Eye (tissue), 1 donor: ENCODE measurements at regions not wholly inside any gene's neighbourhood (a gene's known extent, or its start where the extent isn't known, plus 50 kb on each side); places are given as distances from the start of the nearest gene placed in this dataset.
"Not testable (repeated sequence)": the region's sequence is repeated elsewhere in the genome, so short reads cannot be mapped to it uniquely, and the experiment has no call there.

Source experiments
- DNase-seq: peaks from one replicate; pipeline ENCODE4 v3.0.0-alpha.2; 2015

- DNase-seq = no peak
Measured at GRCh38 chr4:127250577-127250976, 382.2 kb upstream of the INTU start.

DNA sequence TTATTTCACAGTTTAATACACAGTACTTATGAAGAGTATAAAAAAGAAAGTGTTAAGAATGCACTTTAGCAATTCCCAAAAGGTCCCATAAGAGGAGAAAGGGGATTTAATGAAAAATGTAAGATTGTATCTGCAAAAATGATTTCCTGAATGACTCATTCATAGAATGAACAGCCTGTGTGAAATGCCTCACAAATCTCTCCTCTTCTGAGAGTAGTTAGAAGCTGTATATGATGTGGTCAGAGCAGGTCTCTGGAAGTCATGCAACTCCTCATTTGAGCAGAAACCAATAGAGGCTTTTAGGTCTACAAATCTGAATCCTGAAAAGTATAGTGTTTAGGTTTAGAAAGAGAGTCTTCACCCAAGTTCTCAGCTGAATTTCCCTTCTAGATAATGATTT, 381.3 kb upstream of the INTU start:
- no peak for DNase-seq

DNA sequence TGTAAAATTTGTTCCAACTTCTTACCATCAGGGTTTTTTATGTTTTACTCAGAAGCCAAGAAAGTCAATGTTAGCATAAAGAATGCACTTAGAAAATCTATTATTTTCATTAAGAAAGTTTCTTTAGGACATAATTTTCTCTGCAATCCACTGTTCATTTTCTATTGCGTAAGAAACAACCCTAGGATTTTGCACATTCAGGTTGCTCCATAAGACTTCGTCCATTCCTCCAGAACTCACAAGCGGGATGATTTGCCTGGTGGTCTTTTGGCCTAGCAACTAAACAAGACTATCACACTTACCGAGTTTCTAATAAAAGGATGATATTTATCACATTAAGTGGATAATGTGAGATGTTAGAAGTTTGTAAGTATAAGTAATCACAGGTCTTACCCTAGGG, 376.3 kb upstream of the INTU start:
- no peak for DNase-seq

- DNase-seq = no peak
Measured at GRCh38 chr4:127261476-127261875, 371.3 kb upstream of the INTU start.

DNA sequence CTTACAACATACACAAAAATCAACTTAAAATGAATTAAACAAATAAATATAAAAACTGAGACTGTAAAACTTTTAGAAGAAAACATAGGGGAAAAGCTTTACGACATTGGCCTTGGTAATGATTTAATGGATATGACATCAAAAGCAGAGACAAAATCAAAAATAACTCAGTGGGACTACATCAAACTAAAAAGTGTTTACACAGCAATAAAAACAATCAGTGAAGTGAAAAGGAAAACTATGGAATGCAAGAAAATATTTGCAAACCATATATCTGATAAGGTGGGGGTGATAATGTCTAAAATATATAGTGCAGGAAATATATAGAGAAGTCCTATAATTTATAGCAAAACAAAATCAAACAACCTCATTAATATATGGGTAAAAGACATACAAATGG, 364.4 kb upstream of the INTU start:
- no peak for DNase-seq

DNA sequence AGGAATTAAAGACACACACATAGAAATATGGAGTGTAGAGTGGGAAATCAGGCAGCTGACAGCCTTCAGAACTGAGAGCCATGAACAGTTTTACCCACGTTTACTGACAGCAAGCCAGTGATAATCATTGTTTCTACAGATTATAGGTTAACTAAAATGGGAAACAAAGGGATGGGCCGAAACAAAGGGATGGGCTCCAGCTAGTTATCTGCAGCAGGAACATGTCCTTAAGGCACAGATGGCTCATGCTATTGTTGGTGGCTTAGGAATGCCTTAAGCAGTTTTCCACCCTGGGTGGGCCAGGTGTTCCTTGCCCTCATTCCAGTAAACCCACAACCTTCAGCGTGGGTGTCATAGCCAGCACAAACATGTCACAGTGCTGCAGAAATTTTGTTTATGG, 355.7 kb upstream of the INTU start:
- not testable (repeated sequence) for DNase-seq

DNA sequence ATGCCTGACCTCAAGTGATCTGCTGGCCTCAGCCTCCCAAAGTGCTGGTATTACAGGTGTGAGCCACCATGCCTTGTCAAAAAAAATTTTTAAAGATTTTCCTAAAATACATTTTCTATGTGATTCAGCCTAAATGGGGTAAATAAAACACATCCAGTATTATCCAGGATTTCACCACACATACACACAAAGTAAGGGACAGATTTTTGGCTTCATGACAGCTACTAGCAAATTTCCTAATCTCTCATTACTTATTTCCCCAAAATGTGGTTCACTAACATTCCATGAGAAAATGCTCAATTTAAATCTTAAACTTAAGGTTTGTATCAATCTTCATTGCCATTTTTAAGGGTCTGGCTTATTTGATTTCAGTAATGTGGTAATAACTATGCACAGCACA, 348.5 kb upstream of the INTU start:
- no peak for DNase-seq

DNA sequence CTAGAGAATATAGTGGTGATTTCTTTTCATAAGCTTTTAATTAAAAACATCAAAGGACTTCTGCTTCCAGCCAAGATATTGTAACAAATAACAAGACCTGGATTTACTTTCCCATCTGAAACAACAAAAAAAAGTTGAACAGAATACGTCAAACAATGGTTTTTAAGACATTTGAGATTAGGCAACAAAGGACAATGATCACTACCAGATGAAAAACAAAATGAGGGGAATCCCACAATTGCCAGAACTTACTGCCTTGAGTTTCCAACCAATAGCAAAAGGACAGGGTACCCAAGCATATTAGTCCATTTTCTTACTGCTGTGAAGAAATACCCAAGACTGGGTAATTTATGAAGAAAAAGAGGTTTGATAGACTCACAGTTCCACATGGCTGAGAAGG, 341.4 kb upstream of the INTU start:
- DNase-seq = no peak

- DNase-seq = no peak
Measured at GRCh38 chr4:127293496-127293895, 339.3 kb upstream of the INTU start.

GRCh38 chr4:127304356-127304755, 328.4 kb upstream of the INTU start:
- DNase-seq = no peak

DNA sequence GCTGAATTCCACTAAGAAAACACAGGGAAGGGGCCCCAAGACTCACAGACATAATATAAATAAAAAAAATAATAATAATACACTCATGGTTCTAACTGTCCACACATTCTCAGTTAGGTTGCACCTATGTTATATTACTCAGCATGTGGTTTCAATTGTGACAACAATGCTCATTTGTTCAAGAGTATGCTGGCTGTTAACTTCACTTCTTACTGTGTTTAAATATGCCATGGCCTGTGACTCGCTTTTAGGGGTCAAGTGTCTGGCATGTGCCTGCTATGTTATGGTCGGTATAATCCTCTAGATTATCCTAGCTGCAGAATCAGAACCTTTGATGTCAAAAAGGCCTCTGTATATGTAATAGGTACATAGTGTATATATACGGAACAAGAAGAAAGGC, 324.8 kb upstream of the INTU start:
- DNase-seq = no peak

DNA sequence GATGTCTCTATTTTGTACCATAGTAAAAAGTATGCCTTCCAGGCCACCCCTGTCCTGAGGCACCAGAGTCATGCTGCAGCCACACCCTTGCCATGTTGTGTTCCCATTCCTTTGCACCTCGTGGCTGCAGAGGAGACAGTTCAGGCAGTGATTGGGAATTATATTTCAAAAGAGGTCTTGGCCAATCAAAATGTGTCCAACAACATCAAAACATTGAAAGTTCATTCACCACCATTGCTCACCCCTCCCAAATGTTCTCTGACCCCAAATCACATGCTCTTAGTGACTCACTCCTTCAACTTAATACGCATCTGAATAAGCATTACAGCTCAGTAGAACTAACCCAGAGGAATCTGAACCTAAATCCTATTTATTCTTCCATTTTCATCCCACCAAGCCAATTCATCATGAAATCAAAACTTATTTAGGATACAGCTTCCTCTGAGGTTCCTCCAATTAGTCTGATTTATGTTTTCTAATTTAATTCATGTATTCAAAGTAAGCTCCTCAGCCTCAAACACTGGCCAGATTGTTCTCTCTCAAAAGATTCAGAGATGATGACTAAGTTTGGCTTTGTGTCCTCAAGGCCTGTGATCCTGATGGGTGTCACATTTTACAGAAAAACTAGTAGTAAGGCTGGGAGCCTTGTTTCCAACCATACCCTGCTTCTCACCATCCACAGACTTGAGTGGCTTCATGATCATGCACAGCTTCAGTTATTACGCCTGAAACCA, 323.2 kb upstream of the INTU start:
- DNase-seq = no peak

GRCh38 chr4:127311371-127311770, 321.4 kb upstream of the INTU start:
- DNase-seq = no peak

GRCh38 chr4:127311924-127312323, 320.8 kb upstream of the INTU start:
- DNase-seq = no peak

DNA sequence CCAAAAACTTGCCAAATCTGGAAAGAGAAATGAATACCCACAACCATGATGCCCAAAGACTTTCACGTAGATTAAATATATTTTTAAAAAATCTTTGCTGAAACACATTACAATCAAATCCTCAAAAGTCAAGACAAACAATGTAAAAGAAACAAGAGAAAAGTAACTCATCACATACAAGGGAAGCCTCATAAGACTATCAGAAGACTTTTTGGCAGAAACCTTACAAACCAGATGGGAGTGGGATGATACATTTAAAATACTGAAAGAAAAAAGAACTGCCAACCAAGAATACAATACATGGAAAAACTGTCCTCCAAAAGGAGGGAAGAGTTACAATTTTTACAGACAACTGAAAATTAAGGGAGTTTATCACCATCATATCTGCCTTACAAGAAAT, 319.0 kb upstream of the INTU start:
- no peak for DNase-seq

GRCh38 chr4:127327491-127327890, 305.3 kb upstream of the INTU start:
- DNase-seq = no peak

DNA sequence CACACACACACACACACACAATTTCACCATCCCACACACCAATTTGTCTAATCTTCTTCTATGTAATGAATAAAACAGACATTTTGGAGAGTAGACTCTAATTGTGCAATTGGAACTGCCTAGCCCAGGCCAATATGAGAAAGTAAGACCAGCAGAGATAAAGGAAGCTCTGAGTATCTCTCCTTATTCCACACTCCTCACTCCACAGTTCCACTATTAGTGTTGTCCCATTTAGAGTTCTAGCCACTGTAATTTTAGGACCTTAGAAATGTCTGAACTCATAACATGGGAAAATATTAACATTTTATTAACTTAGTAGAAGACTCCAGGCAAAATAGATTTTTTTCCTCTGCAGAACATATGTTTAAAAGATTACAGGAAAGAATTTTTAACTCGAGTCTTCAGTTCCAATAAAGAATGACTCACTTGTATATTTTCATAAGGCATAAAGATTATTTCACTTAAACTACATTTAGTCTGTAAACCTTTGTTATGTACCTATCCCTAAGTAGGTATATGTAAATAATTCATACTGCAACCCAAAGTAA, 297.6 kb upstream of the INTU start:
- no peak for DNase-seq

- DNase-seq = no peak
Measured at GRCh38 chr4:127335732-127336131, 297.0 kb upstream of the INTU start.

- DNase-seq = not testable (repeated sequence)
Measured at GRCh38 chr4:127343123-127343522, 289.6 kb upstream of the INTU start.

GRCh38 chr4:127344071-127344470, 288.7 kb upstream of the INTU start:
- DNase-seq = no peak

GRCh38 chr4:127347936-127348335, 284.8 kb upstream of the INTU start:
- DNase-seq = no peak

- DNase-seq = no peak
Measured at GRCh38 chr4:127352220-127353113, 280.3 kb upstream of the INTU start.

GRCh38 chr4:127355743-127356142, 277.0 kb upstream of the INTU start:
- DNase-seq = no peak

GRCh38 chr4:127357765-127358164, 275.0 kb upstream of the INTU start:
- no peak for DNase-seq
